DOHH2 (cell line): ENCODE measurements at regions not wholly inside any gene's neighbourhood (a gene's known extent, or its start where the extent isn't known, plus 50 kb on each side); places are given as distances from the start of the nearest gene placed in this dataset.

Experiments used
- CTCF ChIP-seq: fragments of 200-600 bp; sonication (generic); IDR thresholded peaks from one replicate; pipeline ENCODE4 v1.5.1; 2014; ENCODE audit warnings: antibody characterized with exemption, mild to moderate bottlenecking, low read depth, low read length; ENCODE audit not compliant: poor library complexity, severe bottlenecking
- EZH2phosphoT487 ChIP-seq: fragments of 200-600 bp; sonication (generic); IDR thresholded peaks from 2 replicates; pipeline ENCODE4 v1.6.1; 2017; ENCODE audit warnings: borderline replicate concordance, mild to moderate bottlenecking, antibody characterized with exemption, low read length, moderate library complexity, mixed read lengths

GRCh38 chr1:96095849-96096612 lies 625.6 kb upstream of the PTBP2 start:
- TF ChIP-seq CTCF, result no peak
- no peak for TF ChIP-seq EZH2phosphoT487
